Gastrocnemius medialis (tissue), 4 donors: ENCODE measurements at regions not wholly inside any gene's neighbourhood (a gene's known extent, or its start where the extent isn't known, plus 50 kb on each side); places are given as distances from the start of the nearest gene placed in this dataset.
"Not testable (repeated sequence)": the region's sequence is repeated elsewhere in the genome, so short reads cannot be mapped to it uniquely, and the experiment has no call there.

Experiments used
- ATAC-seq, 2 donors: fragments of 150-250 bp; one replicate each; pipeline ENCODE4 v1.9.1; 2016
- DNase-seq, 2 donors: peaks; one replicate each; pipeline ENCODE4 v3.0.0-alpha.2; 2019
- H3K27ac ChIP-seq, 4 donors: fragments of 200-600 bp; sonication (generic); 1 replicate in 1 of 4; 2 replicates in 3 of 4; pipeline ENCODE4 v1.5.1; 2016 to 2018; ENCODE audit warnings: mild to moderate bottlenecking in 2 of 4, moderate library complexity in 1 of 4
- H3K27me3 ChIP-seq, 3 donors: fragments of 200-600 bp; sonication (generic) in 2 of 3; 1 replicate in 1 of 3; 2 replicates in 2 of 3; pipeline versions ENCODE4 v1.5.1 to v1.6.0; 2016 to 2019; ENCODE audit warnings: mild to moderate bottlenecking in 1 of 3, moderate library complexity in 1 of 3
- H3K36me3 ChIP-seq, 2 donors: fragments of 200-600 bp; sonication (generic) in 1 of 2; one replicate each; pipeline ENCODE4 v1.5.1; 2017 to 2018
- H3K4me1 ChIP-seq, 2 donors: fragments of 200-600 bp; sonication (generic) in 1 of 2; one replicate each; pipeline ENCODE4 v1.5.1; 2016 to 2017; ENCODE audit warnings: mild to moderate bottlenecking in 2 of 2
- H3K4me3 ChIP-seq, 4 donors: fragments of 200-600 bp; sonication (generic) in 3 of 4; 1 replicate in 1 of 4; 2 replicates in 3 of 4; pipeline ENCODE4 v1.5.1; 2016 to 2019; ENCODE audit warnings: mild to moderate bottlenecking in 2 of 4
- H3K9me3 ChIP-seq, 3 donors: fragments of 200-600 bp; sonication (generic) in 2 of 3; 1 replicate in 1 of 3; 2 replicates in 2 of 3; pipeline ENCODE4 v1.5.1; 2016 to 2019
- CTCF ChIP-seq, 5 experiments: fragments of 450-650 bp in 3 of 5; fragments of 200-600 bp in 2 of 5; sonication (generic) in 2 of 5; IDR thresholded peaks in 4 of 5; conservative IDR thresholded peaks in 1 of 5; 1 replicate in 4 of 5; 2 replicates in 1 of 5; pipeline ENCODE4 v1.5.1; 2016 to 2019; ENCODE audit warnings: antibody characterized with exemption in 5 of 5, mild to moderate bottlenecking in 3 of 5, moderate library complexity in 3 of 5
- POLR2A ChIP-seq, 2 donors: fragments of 450-650 bp; IDR thresholded peaks; one replicate each; pipeline ENCODE4 v1.6.1; 2017; ENCODE audit warnings: antibody characterized with exemption in 2 of 2, mild to moderate bottlenecking in 2 of 2, moderate library complexity in 2 of 2
- in situ Hi-C, 4 donors: fragments of 200-750 bp; cut with MboI; loops; one replicate each; pipeline versions ENCODE4 v1.15.0 to v1.8.0; 2017; ENCODE audit warnings: low sequenced_read_pairs in 4 of 4
- intact Hi-C: fragments of 100-400 bp; cut with DNase I; formaldehyde crosslinking; loops from one replicate; pipeline ENCODE4 v1.15.1; 2023; ENCODE audit warnings: low total_unique reads

GRCh38 chr6:130643361-130643760, 183.8 kb upstream of the SMLR1 start:
- Histone ChIP-seq H3K4me1 (no peaks in the 10 kb centered on the region), H3K27me3 (no peaks in the 10 kb centered on the region), H3K4me3 (no peak overlapping the region), H3K27ac (no peak overlapping the region), H3K36me3 (no peaks in the 10 kb centered on the region), H3K9me3 (no peaks in the 10 kb centered on the region)
- in situ Hi-C loops (no loop called here), intact Hi-C loops (no loop called here)
- TF ChIP-seq POLR2A (IDR thresholded peaks at IDR 0.05) (no peak), CTCF (IDR thresholded peaks at IDR 0.05 in 4 of 5, conservative IDR thresholded peaks at IDR 0.05 in 1 of 5) (no peak)
- ATAC-seq (no peak), DNase-seq (no peak)

GRCh38 chr6:130644175-130644574, 183.0 kb upstream of the SMLR1 start:
- Histone ChIP-seq H3K27ac (no peak overlapping the region), H3K27me3 (no peaks in the 10 kb centered on the region), H3K4me3 (no peak overlapping the region), H3K9me3 (no peaks in the 10 kb centered on the region), H3K36me3 (no peaks in the 10 kb centered on the region), H3K4me1 (no peaks in the 10 kb centered on the region)
- no peak for ATAC-seq
- TF ChIP-seq CTCF (IDR thresholded peaks at IDR 0.05 in 4 of 5, conservative IDR thresholded peaks at IDR 0.05 in 1 of 5) (no peak), POLR2A (IDR thresholded peaks at IDR 0.05) (no peak)
- intact Hi-C loops, result no loop called here
- DNase-seq, result no peak
- in situ Hi-C loops, result no loop called here

- H3K27me3 ChIP-seq, H3K36me3 ChIP-seq, H3K4me3 ChIP-seq, intact Hi-C loops, DNase-seq, ATAC-seq, in situ Hi-C loops, H3K9me3 ChIP-seq, H3K27ac ChIP-seq, H3K4me1 ChIP-seq: not testable (repeated sequence)
Measured at GRCh38 chr6:130644769-130645168, 182.4 kb upstream of the SMLR1 start.

- intact Hi-C loops, result no loop called here
- no peaks in the 10 kb centered on the region for H3K36me3 ChIP-seq
- in situ Hi-C loops, result no loop called here
- H3K4me1 ChIP-seq, result no peaks in the 10 kb centered on the region
- no peak for ATAC-seq
- no peak overlapping the region for H3K4me3 ChIP-seq
- no peak overlapping the region for H3K27ac ChIP-seq
- no peaks in the 10 kb centered on the region for H3K27me3 ChIP-seq
- no peak for DNase-seq
- H3K9me3 ChIP-seq, result no peaks in the 10 kb centered on the region
- TF ChIP-seq CTCF (IDR thresholded peaks at IDR 0.05 in 4 of 5, conservative IDR thresholded peaks at IDR 0.05 in 1 of 5), result no peak
- TF ChIP-seq POLR2A (IDR thresholded peaks at IDR 0.05), result no peak
Measured at GRCh38 chr6:130647246-130647645, 180.0 kb upstream of the SMLR1 start.

- no peak for TF ChIP-seq POLR2A (IDR thresholded peaks at IDR 0.05)
- no peak for TF ChIP-seq CTCF (IDR thresholded peaks at IDR 0.05 in 4 of 5, conservative IDR thresholded peaks at IDR 0.05 in 1 of 5)
- in situ Hi-C loops, result no loop called here
- H3K4me1 ChIP-seq, result no peaks in the 10 kb centered on the region
- H3K4me3 ChIP-seq, result no peak overlapping the region
- H3K27ac ChIP-seq, result no peak overlapping the region
- DNase-seq, result no peak
- H3K9me3 ChIP-seq, result no peaks in the 10 kb centered on the region
- ATAC-seq, result no peak
- no peaks in the 10 kb centered on the region for H3K36me3 ChIP-seq
- intact Hi-C loops, result no loop called here
- no peaks in the 10 kb centered on the region for H3K27me3 ChIP-seq
Measured at GRCh38 chr6:130655586-130655985, 171.6 kb upstream of the SMLR1 start.
